Renal cortical epithelial cell (primary cell): ENCODE measurements at regions not wholly inside any gene's neighbourhood (a gene's known extent, or its start where the extent isn't known, plus 50 kb on each side); places are given as distances from the start of the nearest gene placed in this dataset.

Source experiments
- DNase-seq: peaks from one replicate; pipeline ENCODE4 v3.0.0-alpha.2; 2011; ENCODE audit warnings: low read depth

GRCh38 chrX:8869812-8870211 is 68.6 kb upstream of the FAM9A start:
- DNase-seq = no peak

GRCh38 chrX:8868906-8869305 is 67.7 kb upstream of the FAM9A start:
- peak; percentile 28 for DNase-seq

GRCh38 chrX:8868070-8868773 is 67.0 kb upstream of the FAM9A start:
- peak; percentile 56 for DNase-seq

- DNase-seq = peak; percentile 45
Observed at GRCh38 chrX:8867406-8867805, 66.2 kb upstream of the FAM9A start.

- no peak for DNase-seq
Observed at GRCh38 chrX:8864161-8864560, 63.0 kb upstream of the FAM9A start.

GRCh38 chrX:8861908-8862307 is 60.7 kb upstream of the FAM9A start:
- no peak for DNase-seq

- DNase-seq = no peak
Observed at GRCh38 chrX:8851231-8851886, 50.2 kb upstream of the FAM9A start.
